H9 (cell line): ENCODE measurements at regions not wholly inside any gene's neighbourhood (a gene's known extent, or its start where the extent isn't known, plus 50 kb on each side); places are given as distances from the start of the nearest gene placed in this dataset.

Experiments
- DNase-seq: peaks from one replicate; pipeline ENCODE4 v3.0.0-alpha.2; 2017
- H2AFZ ChIP-seq: one replicate; pipeline ENCODE4 v1.6.1; 2013; ENCODE audit warnings: mild to moderate bottlenecking, low read length, control low read depth, moderate library complexity
- H2AK5ac ChIP-seq: 2 replicates; pipeline ENCODE4 v1.6.1; 2013; ENCODE audit warnings: low read length, control low read depth, mixed read lengths; ENCODE audit not compliant: insufficient read length
- H2BK120ac ChIP-seq: one replicate; pipeline ENCODE4 v1.6.1; 2013; ENCODE audit warnings: low read depth, mild to moderate bottlenecking, low read length, control low read depth, inconsistent platforms; ENCODE audit not compliant: poor library complexity, severe bottlenecking
- H2BK12ac ChIP-seq: 2 replicates; pipeline ENCODE4 v1.6.1; 2013; ENCODE audit warnings: low read length, control low read depth, mixed read lengths, low read depth; ENCODE audit not compliant: insufficient read length
- H2BK15ac ChIP-seq: 2 replicates; pipeline ENCODE4 v1.6.1; 2013; ENCODE audit warnings: low read depth, low read length, control low read depth
- H2BK20ac ChIP-seq: one replicate; pipeline ENCODE4 v1.6.1; 2013; ENCODE audit warnings: low read depth, mild to moderate bottlenecking, low read length, control low read depth, inconsistent platforms; ENCODE audit not compliant: poor library complexity, severe bottlenecking
- H2BK5ac ChIP-seq: 2 replicates; pipeline ENCODE4 v1.6.1; 2013; ENCODE audit warnings: low read length, control low read depth, mixed read lengths; ENCODE audit not compliant: insufficient read length
- H3K14ac ChIP-seq: 2 replicates; pipeline ENCODE4 v1.6.1; 2013; ENCODE audit warnings: low read length, control low read depth; ENCODE audit not compliant: insufficient read depth
- H3K18ac ChIP-seq: 2 replicates; pipeline ENCODE4 v1.6.1; 2013; ENCODE audit warnings: low read depth, mild to moderate bottlenecking, mixed read lengths, low read length, control low read depth; ENCODE audit not compliant: insufficient read length
- H3K23ac ChIP-seq: 2 replicates; pipeline ENCODE4 v1.6.1; 2013; ENCODE audit warnings: low read length, control low read depth, mixed read lengths, low read depth; ENCODE audit not compliant: insufficient read length
- H3K23me2 ChIP-seq: 2 replicates; pipeline ENCODE4 v1.6.1; 2013; ENCODE audit warnings: low read depth, mild to moderate bottlenecking, mixed read lengths, low read length, control low read depth; ENCODE audit not compliant: insufficient read length, poor library complexity, severe bottlenecking
- H3K27ac ChIP-seq: 2 replicates; pipeline ENCODE4 v1.5.1; 2013; ENCODE audit warnings: low read length, control low read depth, mixed read lengths, low read depth; ENCODE audit not compliant: insufficient read length
- H3K27me3 ChIP-seq: 2 replicates; pipeline ENCODE4 v1.6.1; 2013; ENCODE audit warnings: low read length, control low read depth, inconsistent platforms; ENCODE audit not compliant: insufficient read depth
- H3K4ac ChIP-seq: 2 replicates; pipeline ENCODE4 v1.6.1; 2013; ENCODE audit warnings: low read depth, mild to moderate bottlenecking, control low read depth, inconsistent platforms, low read length, moderate library complexity
- H3K4me1 ChIP-seq: 2 replicates; pipeline ENCODE4 v1.6.1; 2013; ENCODE audit warnings: low read length, control low read depth, inconsistent platforms; ENCODE audit not compliant: insufficient read depth
- H3K4me2 ChIP-seq: 2 replicates; pipeline ENCODE4 v1.6.1; 2013; ENCODE audit warnings: low read length, control low read depth, mixed read lengths; ENCODE audit not compliant: insufficient read length, insufficient read depth
- H3K56ac ChIP-seq: 2 replicates; pipeline ENCODE4 v1.6.1; 2013; ENCODE audit warnings: low read depth, mild to moderate bottlenecking, mixed read lengths, low read length, control low read depth; ENCODE audit not compliant: insufficient read length
- H3K79me1 ChIP-seq: 2 replicates; pipeline ENCODE4 v1.6.1; 2013; ENCODE audit warnings: low read depth, mild to moderate bottlenecking, moderate library complexity, low read length, control low read depth, inconsistent platforms; ENCODE audit not compliant: insufficient read depth, poor library complexity, severe bottlenecking
- H3K79me2 ChIP-seq: 2 replicates; pipeline ENCODE4 v1.6.1; 2013; ENCODE audit warnings: low read length, control low read depth, inconsistent platforms; ENCODE audit not compliant: insufficient read depth
- H3K9ac ChIP-seq: 2 replicates; pipeline ENCODE4 v1.6.1; 2013; ENCODE audit warnings: low read length, control low read depth, mixed read lengths; ENCODE audit not compliant: insufficient read length; ENCODE audit errors: extremely low read depth
- H3K9me3 ChIP-seq: one replicate; pipeline ENCODE4 v1.6.1; 2013; ENCODE audit warnings: low read depth, low read length, inconsistent platforms; ENCODE audit not compliant: control insufficient read depth
- H3T11ph ChIP-seq: one replicate; pipeline ENCODE4 v1.6.1; 2013; ENCODE audit warnings: mild to moderate bottlenecking, low read length, control low read depth, inconsistent platforms
- H4K20me1 ChIP-seq: one replicate; pipeline ENCODE4 v1.6.1; 2013; ENCODE audit not compliant: control insufficient read depth, insufficient read length, insufficient read depth
- H4K5ac ChIP-seq: 2 replicates; pipeline ENCODE4 v1.6.1; 2013; ENCODE audit warnings: low read depth, mild to moderate bottlenecking, mixed read lengths, low read length, control low read depth; ENCODE audit not compliant: insufficient read length
- H4K8ac ChIP-seq: replicated peaks from 2 replicates; pipeline ENCODE4 v1.6.1; 2013; ENCODE audit warnings: low read length, control low read depth, mixed read lengths, low read depth; ENCODE audit not compliant: insufficient read length
- H4K91ac ChIP-seq: 2 replicates; pipeline ENCODE4 v1.6.1; 2013; ENCODE audit warnings: low read depth, mild to moderate bottlenecking, moderate library complexity, mixed read lengths, low read length, control low read depth; ENCODE audit not compliant: insufficient read length
- H3K27ac Mint-ChIP-seq, 3 experiments: 2 replicates in 2 of 3; 3 replicates in 1 of 3; pipeline ENCODE4 v1.8.0; 2020 to 2021; ENCODE audit warnings: mixed read lengths in 3 of 3, mild to moderate bottlenecking in 1 of 3, moderate library complexity in 1 of 3
- H3K27me3 Mint-ChIP-seq: 2 replicates; pipeline ENCODE4 v1.8.0; 2021; ENCODE audit warnings: low read depth, mild to moderate bottlenecking, moderate library complexity, mixed read lengths
- H3K36me3 Mint-ChIP-seq, 3 experiments: 2 replicates in 2 of 3; 3 replicates in 1 of 3; pipeline ENCODE4 v1.8.0; 2020 to 2021; ENCODE audit warnings: low read depth in 3 of 3, mixed read lengths in 3 of 3; ENCODE audit not compliant: insufficient read depth in 1 of 3
- H3K4me1 Mint-ChIP-seq, 2 experiments: 2 replicates each; pipeline ENCODE4 v1.8.0; 2020; ENCODE audit warnings: mixed read lengths in 2 of 2
- H3K4me3 Mint-ChIP-seq, 2 experiments: 2 replicates in 1 of 2; 3 replicates in 1 of 2; pipeline ENCODE4 v1.8.0; 2020 to 2021; ENCODE audit warnings: mild to moderate bottlenecking in 2 of 2, mixed read lengths in 2 of 2, moderate library complexity in 1 of 2
- H3K9me3 Mint-ChIP-seq, 2 experiments: 2 replicates in 1 of 2; 3 replicates in 1 of 2; pipeline ENCODE4 v1.8.0; 2020; ENCODE audit warnings: mild to moderate bottlenecking in 2 of 2, mixed read lengths in 2 of 2, moderate library complexity in 1 of 2
- CTCF ChIP-seq: fragments of 200-600 bp; sonication (generic); conservative IDR thresholded peaks from 3 replicates; pipeline ENCODE4 v1.8.0; 2021; ENCODE audit warnings: antibody characterized with exemption, mild to moderate bottlenecking
- WGBS: extraction: QIAGEN DNeasy Blood & Tissue Kit; methylation state at CpG from one replicate; pipeline ENCODE4 v1.1.7; 2013; ENCODE audit warnings: missing lambda C conversion rate, low lambda C conversion rate, mixed read lengths; ENCODE audit not compliant: insufficient read length; ENCODE audit errors: extremely low coverage; 5-methylcytosine and 5-hydroxymethylcytosine counted together

- Mint-ChIP-seq H3K36me3 (peaks cover 4 to 14% (median 6%) of the 10 kb centered on the region in 3 experiments; a peak in 5 of 7 replicates), H3K4me3 (no peak overlapping the region), H3K9me3 (peaks cover 13 to 19% of the 10 kb centered on the region in 2 experiments), H3K27ac (no peak overlapping the region), H3K4me1 (peaks cover 0 to 11% of the 10 kb centered on the region in 2 experiments; a peak in 3 of 4 replicates), H3K27me3 (no peaks in the 10 kb centered on the region; the same call in 1 of the 2 replicates)
- no peak for TF ChIP-seq CTCF
- Histone ChIP-seq H2BK5ac (no peak overlapping the region), H3K27ac (no peak overlapping the region), H4K20me1 (no peaks in the 10 kb centered on the region), H4K91ac (no peak overlapping the region), H3K79me1 (no peaks in the 10 kb centered on the region), H3K9ac (no peak overlapping the region), H2AK5ac (no peak overlapping the region), H3K56ac (no peak overlapping the region), H3K23me2 (no peaks in the 10 kb centered on the region), H3K9me3 (no peaks in the 10 kb centered on the region), H4K8ac (no peak overlapping the region), H3K18ac (no peak overlapping the region), H3K4me1 (no peaks in the 10 kb centered on the region), H3K79me2 (no peaks in the 10 kb centered on the region), H2BK120ac (no peak overlapping the region), H3K14ac (no peak overlapping the region), H2BK20ac (no peak overlapping the region), H4K5ac (no peak overlapping the region), H3K4ac (no peak overlapping the region), H3T11ph (no peak overlapping the region), H3K4me2 (no peak overlapping the region), H2BK15ac (no peak overlapping the region), H2AFZ (no peak overlapping the region), H2BK12ac (no peak overlapping the region), H3K27me3 (no peaks in the 10 kb centered on the region), H3K23ac (no peak overlapping the region)
- no peak for DNase-seq
- WGBS = no CpG with 5 or more reads among the region's 1 CpG
Measured at GRCh38 chr20:40602381-40602780, 86.7 kb downstream of the MAFB start.
